HuH-7 (cell line): ENCODE measurements at regions not wholly inside any gene's neighbourhood (a gene's known extent, or its start where the extent isn't known, plus 50 kb on each side); places are given as distances from the start of the nearest gene placed in this dataset.

Experiments used
- DNase-seq: peaks from one replicate; pipeline ENCODE4 v3.0.0; 2011; ENCODE audit warnings: low spot score

- DNase-seq = no peak
Measured at GRCh38 chr1:234536741-234537140, 57.8 kb upstream of the TARBP1 start.

- DNase-seq = no peak
Measured at GRCh38 chr1:234535763-234536515, 57.0 kb upstream of the TARBP1 start.

GRCh38 chr1:234535218-234535617 is 56.2 kb upstream of the TARBP1 start:
- DNase-seq = no peak

GRCh38 chr1:234533975-234534876 is 55.2 kb upstream of the TARBP1 start:
- DNase-seq = no peak

GRCh38 chr1:234533034-234533891 is 54.3 kb upstream of the TARBP1 start:
- DNase-seq = no peak

GRCh38 chr1:234532503-234532922 is 53.5 kb upstream of the TARBP1 start:
- no peak for DNase-seq

DNA sequence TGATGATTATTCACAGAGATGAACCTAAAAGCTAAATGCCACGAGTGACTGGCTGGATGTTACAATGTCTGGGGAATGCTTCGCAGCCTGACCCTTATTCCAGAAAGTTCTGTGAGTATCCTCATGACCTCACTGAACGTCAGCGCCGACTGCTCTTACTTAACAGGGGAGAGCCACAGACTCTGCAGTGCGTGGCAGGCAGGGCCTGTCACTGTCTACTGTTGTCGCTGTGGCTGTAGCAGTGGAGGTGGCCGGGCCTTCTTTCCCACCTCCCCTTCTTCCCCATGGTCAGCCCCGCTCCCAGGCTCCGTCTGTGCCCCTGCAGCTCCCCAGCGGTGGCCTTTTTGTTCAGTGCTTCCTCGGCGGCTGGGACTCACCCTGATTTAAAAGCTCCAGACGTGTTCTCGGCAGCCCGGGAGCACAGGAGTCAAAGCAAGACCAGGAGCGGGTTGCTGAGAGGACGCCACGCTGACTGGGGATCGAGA is 52.2 kb upstream of the TARBP1 start:
- no peak for DNase-seq

- no peak for DNase-seq
Measured at GRCh38 chr1:234530672-234531071, 51.7 kb upstream of the TARBP1 start.

- no peak for DNase-seq
Measured at GRCh38 chr1:234529950-234530237, 50.9 kb upstream of the TARBP1 start.

GRCh38 chr1:234529095-234529949 is 50.3 kb upstream of the TARBP1 start:
- DNase-seq = no peak
